Natural killer cell (primary cell): ENCODE measurements at regions not wholly inside any gene's neighbourhood (a gene's known extent, or its start where the extent isn't known, plus 50 kb on each side); places are given as distances from the start of the nearest gene placed in this dataset.

Experiments
- ATAC-seq, 3 donors: fragments of 150-1000 bp in 2 of 3; fragments of 200-7000 bp in 1 of 3; cut with Tn5 transposase; 1 replicate in 1 of 3; 2 replicates in 2 of 3; pipeline ENCODE4 v1.10.0; 2021; ENCODE audit warnings: mild to moderate bottlenecking in 2 of 3, moderate library complexity in 2 of 3
- DNase-seq, 2 donors: peaks; one replicate each; pipeline versions ENCODE4 v3.0.0 to v3.0.0-alpha.2; 2013 to 2021; ENCODE audit warnings: mixed read lengths in 1 of 2
- H3K27ac ChIP-seq: one replicate; pipeline ENCODE4 v1.5.1; 2013; ENCODE audit warnings: mild to moderate bottlenecking, low read length
- H3K27me3 ChIP-seq: one replicate; pipeline ENCODE4 v1.6.1; 2013; ENCODE audit warnings: low read length; ENCODE audit not compliant: control insufficient read depth, insufficient read depth
- H3K36me3 ChIP-seq: one replicate; pipeline ENCODE4 v1.6.1; 2013; ENCODE audit warnings: low read length; ENCODE audit not compliant: control insufficient read depth, insufficient read depth
- H3K4me1 ChIP-seq: one replicate; pipeline ENCODE4 v1.6.1; 2013; ENCODE audit warnings: low read length; ENCODE audit not compliant: control insufficient read depth, insufficient read depth
- H3K4me3 ChIP-seq: one replicate; pipeline ENCODE4 v1.5.1; 2013; ENCODE audit warnings: low read length
- H3K9me3 ChIP-seq: one replicate; pipeline ENCODE4 v1.6.1; 2013; ENCODE audit warnings: low read length; ENCODE audit not compliant: control insufficient read depth, insufficient read depth
- H3K27ac Mint-ChIP-seq, 2 donors: one replicate each; pipeline ENCODE4 v1.8.0; 2022; ENCODE audit warnings: mild to moderate bottlenecking in 2 of 2, mixed read lengths in 2 of 2, moderate library complexity in 1 of 2
- H3K27me3 Mint-ChIP-seq, 2 donors: one replicate each; pipeline ENCODE4 v1.8.0; 2022; ENCODE audit warnings: low read depth in 2 of 2, mixed read lengths in 2 of 2
- H3K36me3 Mint-ChIP-seq: one replicate; pipeline ENCODE4 v1.8.0; 2022; ENCODE audit warnings: mixed read lengths
- H3K4me1 Mint-ChIP-seq, 2 donors: one replicate each; pipeline ENCODE4 v1.8.0; 2022; ENCODE audit warnings: mixed read lengths in 2 of 2
- H3K4me3 Mint-ChIP-seq: one replicate; pipeline ENCODE4 v1.8.0; 2022; ENCODE audit warnings: mild to moderate bottlenecking, moderate library complexity, mixed read lengths
- H3K9me3 Mint-ChIP-seq, 2 donors: one replicate each; pipeline ENCODE4 v1.8.0; 2022; ENCODE audit warnings: mixed read lengths in 2 of 2
- CTCF ChIP-seq: fragments of 200-600 bp; IDR thresholded peaks from one replicate; pipeline ENCODE4 v1.8.0; 2022; ENCODE audit warnings: antibody characterized with exemption
- WGBS: methylation state at CpG from one replicate; pipeline ENCODE4 v1.1.7; 2013; ENCODE audit warnings: missing lambda C conversion rate; ENCODE audit not compliant: insufficient coverage; 5-methylcytosine and 5-hydroxymethylcytosine counted together
- intact Hi-C: fragments of 100-400 bp; cut with micrococcal nuclease; formaldehyde crosslinking; loops from one replicate; pipeline ENCODE4 v1.14.2; 2022

- H3K4me3 Mint-ChIP-seq: no peak overlapping the region
- WGBS: 89% methylated on average over 2 of the region's 2 CpGs
- no peak overlapping the region for H3K27ac Mint-ChIP-seq
- H3K27me3 ChIP-seq: no peaks in the 10 kb centered on the region
- no peaks in the 10 kb centered on the region for H3K36me3 Mint-ChIP-seq
- DNase-seq (no peak), ATAC-seq (no peak)
- no peaks in the 10 kb centered on the region for H3K9me3 ChIP-seq
- no peak overlapping the region for H3K27ac ChIP-seq
- no peak overlapping the region for H3K4me3 ChIP-seq
- no peaks in the 10 kb centered on the region for H3K27me3 Mint-ChIP-seq
- no peaks in the 10 kb centered on the region for H3K4me1 ChIP-seq
- H3K36me3 ChIP-seq: no peaks in the 10 kb centered on the region
- intact Hi-C loops: no loop called here
- TF ChIP-seq CTCF: no peak
- peaks cover 4 to 5% of the 10 kb centered on the region in 2 donors for H3K9me3 Mint-ChIP-seq
- H3K4me1 Mint-ChIP-seq: no peaks in the 10 kb centered on the region
These were observed 193.4 kb upstream of the MID1 start for GRCh38 chrX:10813761-10814160.

- H3K9me3 Mint-ChIP-seq: peaks cover 7 to 15% of the 10 kb centered on the region in 2 donors
- intact Hi-C loops: no loop called here
These were observed 198.3 kb upstream of the MID1 start for GRCh38 chrX:10818651-10819050.

GRCh38 chrX:10819973-10820372 lies 199.6 kb upstream of the MID1 start:
- H3K27me3 Mint-ChIP-seq: no peaks in the 10 kb centered on the region
- no peak overlapping the region for H3K4me3 Mint-ChIP-seq
- H3K36me3 Mint-ChIP-seq: no peaks in the 10 kb centered on the region
- peaks cover 7 to 15% of the 10 kb centered on the region in 2 donors for H3K9me3 Mint-ChIP-seq
- WGBS: 67% methylated on average over 1 of the region's 1 CpG
- TF ChIP-seq CTCF: no peak
- no peaks in the 10 kb centered on the region for H3K4me1 Mint-ChIP-seq
- ATAC-seq (no peak), DNase-seq (no peak)
- H3K27ac Mint-ChIP-seq: no peak overlapping the region
- intact Hi-C loops: no loop called here
- Histone ChIP-seq H3K36me3 (no peaks in the 10 kb centered on the region), H3K27ac (no peak overlapping the region), H3K27me3 (no peaks in the 10 kb centered on the region), H3K4me1 (no peaks in the 10 kb centered on the region), H3K4me3 (no peak overlapping the region), H3K9me3 (no peaks in the 10 kb centered on the region)

More at GRCh38 chrX:10818651-10819050, 198.3 kb upstream of the MID1 start:
- H3K4me1 ChIP-seq: no peaks in the 10 kb centered on the region
- Mint-ChIP-seq H3K36me3 (no peaks in the 10 kb centered on the region), H3K27me3 (no peaks in the 10 kb centered on the region), H3K4me3 (no peak overlapping the region), H3K27ac (no peak overlapping the region), H3K4me1 (no peaks in the 10 kb centered on the region)
- no peak for DNase-seq
- H3K27me3 ChIP-seq: no peaks in the 10 kb centered on the region
- no peak overlapping the region for H3K27ac ChIP-seq
- no peak overlapping the region for H3K4me3 ChIP-seq
- TF ChIP-seq CTCF: no peak
- no peak for ATAC-seq
- no peaks in the 10 kb centered on the region for H3K9me3 ChIP-seq
- H3K36me3 ChIP-seq: no peaks in the 10 kb centered on the region

GRCh38 chrX:10821293-10821692 lies 200.9 kb upstream of the MID1 start:
- DNase-seq (no peak), ATAC-seq (no peak)
- H3K4me3 Mint-ChIP-seq: no peak overlapping the region
- H3K4me1 Mint-ChIP-seq: no peaks in the 10 kb centered on the region
- Histone ChIP-seq H3K36me3 (no peaks in the 10 kb centered on the region), H3K9me3 (no peaks in the 10 kb centered on the region), H3K4me1 (no peaks in the 10 kb centered on the region), H3K27me3 (no peaks in the 10 kb centered on the region), H3K4me3 (no peak overlapping the region), H3K27ac (no peak overlapping the region)
- TF ChIP-seq CTCF: no peak
- no peaks in the 10 kb centered on the region for H3K36me3 Mint-ChIP-seq
- 69% methylated on average over 2 of the region's 3 CpGs for WGBS
- no peak overlapping the region for H3K27ac Mint-ChIP-seq
- peaks cover 7 to 15% of the 10 kb centered on the region in 2 donors for H3K9me3 Mint-ChIP-seq
- intact Hi-C loops: no loop called here
- no peaks in the 10 kb centered on the region for H3K27me3 Mint-ChIP-seq
